ENCODE measurements at regions not wholly inside any gene's neighbourhood (a gene's known extent, or its start where the extent isn't known, plus 50 kb on each side); places are given as distances from the start of the nearest gene placed in this dataset.

DNA sequence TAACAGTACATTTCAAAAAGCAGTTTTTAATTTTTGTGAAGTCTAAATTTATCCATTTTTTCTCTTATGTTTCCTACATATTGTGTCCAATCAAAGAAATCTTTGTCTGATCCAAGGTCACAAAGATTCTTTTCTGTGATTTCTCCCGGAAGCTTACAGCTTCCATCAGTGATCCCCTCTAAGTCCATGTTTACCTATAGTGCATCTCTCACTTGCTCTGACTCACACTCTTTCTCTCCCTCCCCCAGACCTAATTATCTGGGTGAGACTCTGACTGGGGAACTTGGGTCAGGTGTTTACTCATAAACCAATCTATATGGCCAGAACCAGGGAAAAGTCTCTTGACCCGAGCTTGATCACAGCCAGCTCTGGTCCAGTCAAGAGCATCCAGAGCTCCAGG lies 224.4 kb downstream of the SPTSSA start:
- DNase-seq, result no peak

DNA sequence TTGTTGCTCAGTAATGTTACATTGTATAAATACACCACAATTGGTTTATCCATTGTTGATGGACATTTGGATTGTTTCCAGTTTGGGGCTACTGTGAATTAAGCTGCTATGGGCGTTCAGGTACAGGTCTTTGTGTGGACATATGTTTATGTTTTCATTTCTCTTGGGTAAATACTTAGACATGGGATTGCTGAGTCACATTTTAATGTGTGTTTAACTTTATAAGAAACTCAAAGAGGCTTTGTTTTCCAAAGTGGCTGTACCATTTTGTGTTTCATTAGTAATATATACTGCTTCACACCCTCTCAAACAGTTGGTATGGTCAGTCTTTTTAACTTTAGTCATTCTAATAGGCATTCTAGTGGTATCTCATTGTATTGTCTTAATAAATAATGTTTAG lies 225.0 kb downstream of the SPTSSA start:
- DNase-seq, result no peak

DNA sequence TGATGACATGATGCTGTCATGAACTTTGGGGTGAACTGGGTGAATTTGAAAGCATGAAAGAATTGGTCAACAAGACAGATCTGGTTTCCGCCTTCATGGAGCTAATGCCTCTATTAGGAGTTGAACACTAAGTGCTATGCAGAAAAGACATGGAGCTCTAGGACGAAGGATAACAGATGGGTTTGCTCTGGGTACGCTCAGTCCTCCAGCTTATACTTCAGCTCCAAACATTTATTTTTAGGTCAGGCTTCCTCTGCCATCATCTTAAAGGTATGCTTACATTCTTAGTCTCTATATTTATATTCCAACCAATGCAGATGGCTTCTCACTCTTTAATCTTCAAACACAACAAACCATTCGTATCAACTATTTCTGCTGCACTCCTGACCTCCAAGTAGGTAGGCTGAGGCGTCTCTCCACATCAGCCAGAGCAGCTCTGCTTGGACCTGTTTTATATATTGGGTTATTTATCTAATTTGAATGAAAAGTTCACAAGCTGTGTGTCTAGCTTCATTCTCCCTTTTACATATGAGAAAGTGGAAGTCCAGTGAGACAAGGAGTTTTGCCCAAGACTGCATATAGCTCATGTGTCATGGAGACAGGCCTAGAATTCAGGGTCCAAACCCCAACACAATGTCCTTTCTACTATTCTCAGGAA lies 226.3 kb downstream of the SPTSSA start:
- no peak for DNase-seq

GRCh38 chr14:34234258-34234657 lies 227.8 kb downstream of the SPTSSA start:
- DNase-seq, result no peak

DNA sequence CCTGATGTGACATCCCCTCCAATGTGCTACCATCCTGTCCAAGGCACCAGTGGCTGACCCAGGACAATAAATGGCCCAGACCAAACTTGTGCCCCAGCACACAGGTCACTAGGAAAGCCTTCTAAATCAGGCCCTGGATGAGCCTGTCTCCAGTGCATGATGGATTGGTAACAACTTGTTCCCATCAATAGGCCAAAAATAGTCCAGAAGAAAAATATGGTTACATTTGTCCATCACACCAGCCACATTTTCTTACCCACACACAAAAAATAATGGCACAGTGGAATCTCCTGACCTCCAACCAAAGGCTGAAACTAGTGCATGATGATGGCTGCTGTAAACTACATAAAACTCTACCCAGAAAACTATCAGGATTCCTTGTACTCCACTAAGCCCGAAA lies 228.4 kb downstream of the SPTSSA start:
- DNase-seq, result no peak

GRCh38 chr14:34232790-34233189 lies 229.2 kb downstream of the SPTSSA start:
- no peak for DNase-seq

DNA sequence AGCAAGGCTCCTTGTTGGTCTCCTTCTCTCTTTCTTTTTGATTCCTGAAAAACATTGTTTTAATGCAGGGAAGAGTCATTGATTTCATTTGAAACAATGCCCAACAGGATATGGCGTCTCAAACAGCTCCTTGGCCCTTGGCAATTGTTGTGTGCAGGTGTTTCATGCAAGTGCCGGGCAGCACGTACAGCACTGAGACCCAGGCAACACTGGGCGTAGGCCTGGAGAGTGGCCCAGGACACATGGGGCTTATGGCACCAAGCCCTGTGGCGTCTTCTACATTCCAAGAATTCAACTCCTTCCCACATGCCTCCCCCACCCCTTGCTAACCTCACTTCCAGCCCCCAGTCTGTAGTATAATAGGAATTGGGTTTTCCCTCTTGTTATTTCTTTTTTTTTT lies 230.4 kb downstream of the SPTSSA start:
- no peak for DNase-seq

DNA sequence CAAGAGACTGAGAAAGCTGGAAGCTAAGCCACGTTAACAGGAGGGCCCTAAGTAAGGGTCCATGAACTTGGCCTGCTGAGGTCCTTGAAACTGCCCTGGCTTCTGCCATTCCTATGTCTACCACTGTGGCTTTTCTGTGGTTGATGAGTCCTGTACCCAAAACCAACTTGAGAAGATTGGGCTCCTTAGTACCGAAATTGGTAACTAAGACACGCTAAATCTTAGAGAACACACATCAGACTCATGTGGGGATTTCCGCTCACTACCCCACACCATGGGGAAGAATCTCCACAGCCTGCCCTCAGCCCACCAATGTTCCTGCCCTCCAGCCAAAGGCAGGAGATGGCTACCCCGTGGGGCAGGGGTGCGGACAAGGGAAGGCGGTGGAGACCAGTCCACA lies 232.9 kb downstream of the SPTSSA start:
- no peak for DNase-seq

- DNase-seq, result no peak
Observed at GRCh38 chr14:34228650-34228976, 233.4 kb downstream of the SPTSSA start.

GRCh38 chr14:34227834-34228649 lies 234.0 kb downstream of the SPTSSA start:
- DNase-seq, result peak; percentile 45

DNA sequence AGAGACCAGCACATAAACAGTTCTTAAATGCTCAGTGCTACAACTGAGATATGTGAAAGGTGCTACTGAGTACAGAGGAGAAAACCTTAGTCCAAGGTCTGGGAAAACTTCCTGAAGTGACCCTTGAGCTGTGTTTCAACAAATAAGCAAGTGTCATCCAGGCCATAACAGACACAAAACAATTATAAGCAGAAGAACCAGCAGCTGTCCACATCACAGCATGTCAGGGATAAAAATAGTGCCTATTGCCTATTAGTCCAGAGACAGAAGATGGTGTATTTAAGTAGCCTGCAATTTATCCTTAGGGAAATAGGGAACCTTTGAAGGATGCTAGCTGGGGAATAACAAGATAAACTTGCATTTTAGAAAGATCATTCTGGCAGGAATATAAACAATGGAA lies 237.8 kb downstream of the SPTSSA start:
- no peak for DNase-seq

DNA sequence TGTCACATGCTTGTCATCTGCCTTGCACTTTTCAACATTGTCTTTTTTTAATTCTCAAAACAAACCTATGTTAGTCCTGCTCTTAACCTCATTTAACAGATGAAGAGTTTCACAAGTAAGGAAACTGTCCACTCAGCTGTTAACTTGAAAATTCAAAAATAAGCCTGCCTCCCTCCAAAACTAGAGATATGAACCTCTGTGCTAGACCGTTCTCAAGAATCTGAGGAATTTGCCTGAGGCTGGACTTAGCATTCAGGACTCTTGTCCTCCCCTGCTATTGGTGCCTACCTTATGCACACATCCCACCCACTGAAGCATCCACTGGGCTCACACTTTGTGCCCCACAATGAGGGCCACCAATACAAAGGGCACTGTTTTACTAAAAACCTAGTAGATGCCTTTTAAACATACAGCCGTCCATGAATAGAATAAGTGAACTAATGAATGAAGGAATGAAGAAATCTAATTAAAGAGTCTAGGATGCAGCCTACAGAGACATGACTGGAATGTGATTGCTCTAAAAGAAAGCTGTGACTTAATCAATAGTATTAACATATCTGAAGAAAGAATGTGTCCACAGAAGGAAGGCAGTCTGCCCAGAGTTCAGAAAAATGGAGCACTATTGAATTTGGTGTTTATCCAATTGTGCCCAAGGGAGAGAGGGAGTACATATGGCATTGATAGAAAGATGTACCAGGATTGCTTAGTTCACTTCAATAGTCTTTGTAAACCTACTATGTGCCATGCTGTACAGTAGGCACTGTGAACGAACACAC lies 238.5 kb downstream of the SPTSSA start:
- DNase-seq, result no peak

DNA sequence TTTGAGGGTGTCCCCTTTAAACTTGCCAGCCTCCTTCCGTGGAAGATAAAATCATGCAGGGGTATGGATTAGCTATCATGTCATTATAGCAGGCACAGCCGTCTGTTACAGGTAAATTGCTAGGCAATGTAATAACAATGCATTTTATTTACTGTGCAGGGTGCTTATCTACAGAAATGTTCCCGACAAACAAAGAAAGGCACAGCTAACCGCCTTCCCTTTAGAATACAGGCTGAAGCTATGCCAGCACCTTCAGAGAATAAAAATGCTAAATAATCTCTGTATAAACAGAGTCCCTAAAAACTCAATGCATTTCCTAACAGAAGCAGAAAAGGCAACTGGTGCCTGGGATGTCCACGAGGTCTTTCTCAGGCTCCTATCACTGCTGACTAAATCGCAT lies 239.2 kb downstream of the SPTSSA start:
- DNase-seq, result no peak

DNA sequence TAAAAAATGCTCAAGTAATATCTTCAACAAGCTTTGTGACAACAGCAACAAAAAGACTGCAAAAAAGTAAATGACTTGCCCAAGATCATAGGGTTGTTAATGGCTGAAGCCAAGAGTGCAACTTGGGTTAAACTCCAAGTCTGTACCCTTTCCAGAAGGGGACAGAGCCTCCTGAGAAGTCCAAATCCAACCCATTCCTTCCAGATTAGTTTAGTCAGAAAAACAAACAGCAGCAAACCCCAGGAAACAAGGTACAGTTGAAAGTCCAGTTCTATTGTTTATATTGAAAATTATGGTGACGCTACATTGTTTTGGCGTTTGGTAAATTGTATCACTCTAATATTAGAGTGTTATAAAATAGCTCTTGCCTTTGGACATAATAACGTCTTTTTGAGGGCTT lies 239.9 kb downstream of the SPTSSA start:
- no peak for DNase-seq

DNA sequence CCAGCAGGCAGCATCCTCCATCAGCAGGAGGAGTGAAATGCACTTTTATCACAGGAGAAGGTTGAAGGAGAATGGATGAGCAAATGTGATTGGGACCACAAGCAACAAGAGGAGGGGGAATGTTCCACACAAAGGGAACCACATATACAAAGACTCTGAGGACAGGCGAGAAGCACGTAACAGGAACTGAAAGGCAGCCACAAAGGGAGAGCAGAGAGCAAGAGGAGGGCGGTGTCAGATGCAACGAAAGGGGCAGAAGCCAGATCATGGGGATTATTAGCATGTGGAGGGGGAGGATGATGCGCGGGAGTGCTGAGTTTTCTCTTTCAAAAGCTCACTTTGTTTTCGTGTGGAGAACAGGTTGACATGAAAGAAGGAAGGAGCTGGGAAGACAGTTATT lies 241.1 kb downstream of the SPTSSA start:
- DNase-seq, result no peak

DNA sequence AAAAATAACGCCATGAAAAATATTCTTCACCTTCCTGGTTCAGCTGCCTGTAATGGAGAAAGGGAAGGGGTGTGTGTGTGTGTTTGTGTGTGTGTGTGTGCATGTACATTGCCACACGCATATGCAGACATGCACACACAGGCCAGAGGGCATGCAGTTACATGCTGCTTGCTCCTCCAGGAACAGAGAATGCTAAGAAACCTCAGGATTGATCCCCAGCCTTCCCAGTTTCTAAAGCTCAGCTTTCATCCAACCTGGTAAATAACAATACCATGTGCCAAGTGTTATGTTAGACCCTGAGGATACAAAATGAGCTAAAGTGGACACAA lies 241.7 kb downstream of the SPTSSA start:
- no peak for DNase-seq

DNA sequence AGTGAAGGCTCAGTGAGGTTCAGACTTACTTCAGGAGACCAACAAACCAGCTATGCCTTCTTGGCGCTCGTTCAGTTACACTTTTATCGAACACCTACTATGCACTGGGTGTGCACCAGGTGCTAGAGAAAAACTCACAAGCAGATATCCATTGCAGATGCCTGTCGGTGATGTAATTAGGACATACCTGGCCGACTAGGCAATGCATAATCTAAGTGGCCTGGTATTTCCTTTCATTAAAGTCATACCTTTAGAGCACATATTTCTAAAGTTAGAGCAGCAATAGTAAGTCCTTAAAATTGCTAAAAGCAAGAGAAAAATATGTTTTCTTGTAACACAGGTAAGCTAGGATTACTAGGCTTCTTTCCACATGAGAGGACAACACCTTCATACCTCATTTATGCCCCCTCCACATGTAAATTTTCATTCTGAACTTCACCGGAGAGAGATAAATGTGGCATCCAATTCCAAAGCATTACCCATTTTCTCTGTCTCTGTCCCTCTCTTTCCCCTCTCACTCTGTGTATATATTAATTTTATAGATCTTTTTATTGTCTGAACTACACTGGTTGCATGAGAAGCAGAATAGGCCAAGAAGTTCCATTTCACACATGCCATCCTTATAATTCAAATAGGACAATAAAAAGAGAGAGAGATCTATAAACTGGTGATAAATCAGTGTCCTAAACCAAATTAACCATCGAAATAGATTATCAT lies 242.2 kb downstream of the SPTSSA start:
- DNase-seq, result no peak

- DNase-seq, result no peak
Observed at GRCh38 chr14:34218881-34219280, 243.2 kb downstream of the SPTSSA start.

DNA sequence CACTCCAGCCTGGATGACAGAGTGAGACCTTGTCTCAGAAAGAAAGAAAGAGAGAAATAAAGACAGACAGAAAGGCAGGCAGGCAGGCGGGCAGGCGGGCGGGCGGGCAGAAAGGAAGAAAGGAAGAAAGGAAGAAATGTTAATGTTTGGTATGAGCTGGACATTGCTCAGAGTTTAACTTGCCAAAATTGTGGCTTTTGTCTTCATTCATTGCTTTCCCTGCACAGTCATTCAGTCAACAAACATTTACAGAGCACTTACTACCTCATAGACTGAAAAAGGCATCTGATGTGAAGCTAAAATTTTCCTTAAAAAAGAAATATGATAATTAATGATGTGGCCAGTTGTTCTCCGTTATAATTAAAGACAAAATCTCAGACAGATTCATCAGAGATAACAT lies 247.1 kb downstream of the SPTSSA start:
- DNase-seq, result no peak

- no peak for DNase-seq
Observed at GRCh38 chr14:34213332-34213731, 248.7 kb downstream of the SPTSSA start.

DNA sequence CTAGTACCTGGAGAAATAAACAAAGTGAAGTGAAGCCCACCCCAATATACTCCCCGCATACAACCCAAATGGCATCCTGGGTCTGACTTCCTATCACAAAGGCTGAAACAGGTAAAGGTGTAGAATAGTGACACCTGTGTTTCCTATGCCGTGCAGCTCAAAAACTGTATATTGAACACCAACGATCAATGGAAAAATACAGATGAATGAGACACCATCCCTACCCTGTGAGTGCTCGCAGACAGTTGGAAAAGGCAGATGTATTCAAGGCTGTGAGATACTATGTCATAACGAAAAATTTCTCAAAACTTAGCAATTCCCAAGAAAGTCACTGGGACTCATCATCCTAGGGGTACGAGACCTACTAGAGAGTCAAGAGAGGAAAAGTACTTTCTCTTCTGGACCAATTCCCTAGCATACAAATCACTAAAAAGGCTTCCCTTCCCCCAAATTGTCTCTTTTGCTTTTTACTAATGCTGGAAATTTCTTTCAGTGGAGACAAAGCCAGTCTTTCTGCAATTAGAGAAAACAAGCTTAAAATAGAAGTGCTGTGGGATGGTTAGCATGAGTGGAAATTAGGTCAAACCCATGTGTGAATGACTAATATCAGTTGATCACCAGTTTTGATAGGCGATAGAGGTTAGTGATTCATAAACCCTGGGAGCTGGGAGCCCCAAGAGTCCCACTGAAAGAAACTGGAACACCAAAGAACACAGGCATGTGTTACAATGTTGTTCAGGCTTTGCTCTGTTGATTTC lies 249.7 kb downstream of the SPTSSA start:
- DNase-seq, result no peak

- DNase-seq, result no peak
Observed at GRCh38 chr14:34211732-34212131, 250.3 kb downstream of the SPTSSA start.

DNA sequence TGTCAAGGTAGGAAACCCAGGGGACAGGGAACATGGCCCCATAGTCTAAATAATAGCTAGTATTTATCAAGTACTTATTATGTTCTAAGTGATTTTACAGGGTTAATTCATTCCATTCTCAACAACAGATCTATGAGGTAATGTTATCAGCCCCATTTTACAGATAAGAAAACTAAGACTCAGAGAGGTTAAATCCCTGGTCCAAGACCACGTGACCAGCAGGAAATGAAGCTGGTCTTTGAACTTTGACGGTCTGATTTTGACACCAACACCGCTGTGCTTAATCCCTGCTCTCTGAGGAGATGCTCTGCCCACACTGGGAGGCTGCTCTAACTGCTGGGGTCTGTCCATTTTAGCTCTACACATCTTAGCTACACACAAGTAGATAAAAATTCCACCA lies 253.5 kb downstream of the SPTSSA start:
- no peak for DNase-seq

Measured in NCI-H2171 (cell line).